PFSK-1 (cell line): ENCODE measurements at regions not wholly inside any gene's neighbourhood (a gene's known extent, or its start where the extent isn't known, plus 50 kb on each side); places are given as distances from the start of the nearest gene placed in this dataset.

Experiments
- FOXP2 ChIP-seq: optimal IDR thresholded peaks from 2 replicates; pipeline ENCODE3; 2011; ENCODE audit warnings: borderline replicate concordance, control low read depth, inconsistent platforms; ENCODE audit not compliant: insufficient read depth; ENCODE audit errors: extremely low read length, extremely low read depth
- POLR2AphosphoS5 ChIP-seq: IDR thresholded peaks from 2 replicates; pipeline ENCODE4 v1.6.1; 2012; ENCODE audit warnings: low read depth, mild to moderate bottlenecking, control low read depth, low read length, moderate library complexity
- SIN3A ChIP-seq: IDR thresholded peaks from 2 replicates; pipeline ENCODE4 v1.6.1; 2012; ENCODE audit warnings: mild to moderate bottlenecking, low read length, moderate library complexity, borderline replicate concordance; ENCODE audit not compliant: insufficient read depth
- TAF1 ChIP-seq: IDR thresholded peaks from 2 replicates; pipeline ENCODE4 v1.6.1; 2012; ENCODE audit warnings: low read length, control low read depth, borderline replicate concordance; ENCODE audit not compliant: insufficient read depth
- TF ChIP-seq, protein P1 (sequence below), 2 experiments: IDR thresholded peaks; 2 replicates each; pipeline versions ENCODE4 v1.6.1 to v1.8.0; 2011 to 2012; ENCODE audit warnings: low read depth in 2 of 2, low read length in 2 of 2, control low read depth in 1 of 2, inconsistent platforms in 1 of 2, mild to moderate bottlenecking in 1 of 2, moderate library complexity in 1 of 2; ENCODE audit not compliant: insufficient read depth in 1 of 2

DNA sequence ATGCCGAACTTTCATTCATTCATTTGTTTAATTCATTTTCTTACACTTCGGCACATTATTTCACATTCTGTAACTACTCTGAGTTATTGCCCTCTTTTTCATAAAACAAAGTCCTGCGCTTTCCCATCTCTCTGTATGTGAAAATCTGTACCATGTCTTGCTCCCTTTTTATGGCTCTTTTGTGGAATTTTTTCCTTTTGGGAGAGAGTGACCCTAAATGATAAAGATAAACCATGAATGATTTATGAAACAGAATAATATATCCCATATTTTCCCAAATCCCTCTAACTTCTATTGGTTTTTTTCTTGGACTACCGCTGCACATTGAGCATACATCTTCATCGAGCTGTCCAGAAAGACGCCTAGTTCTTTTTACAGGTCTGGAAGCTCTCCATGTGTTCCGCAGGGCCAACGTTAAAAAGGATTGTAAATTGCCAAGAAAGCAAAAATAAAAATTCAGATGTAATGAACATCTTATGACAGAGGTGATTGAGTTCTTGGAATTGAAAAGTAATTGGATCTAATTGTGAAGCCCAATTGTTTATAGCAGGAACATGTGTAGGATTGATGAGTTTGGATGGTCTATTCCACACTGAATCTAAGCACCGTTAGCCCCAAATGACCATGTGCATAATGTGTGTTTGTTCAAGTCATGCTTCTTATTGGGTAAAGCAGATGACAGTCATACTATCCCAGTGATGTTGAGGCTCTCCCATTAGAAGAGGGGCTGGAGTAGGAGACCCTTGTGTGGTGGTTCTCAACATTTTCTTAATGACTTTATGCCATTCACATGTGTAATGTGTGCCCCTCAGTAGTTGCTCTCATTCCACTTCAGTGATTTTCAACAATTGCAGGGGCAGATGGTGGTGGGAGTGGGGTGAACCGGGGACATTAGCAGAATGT lies 378.9 kb downstream of the DLEU7 start:
- TF ChIP-seq SIN3A (no peak), TAF1 (no peak), FOXP2 (no peak), POLR2AphosphoS5 (no peak)
- TF ChIP-seq, protein P1, sequence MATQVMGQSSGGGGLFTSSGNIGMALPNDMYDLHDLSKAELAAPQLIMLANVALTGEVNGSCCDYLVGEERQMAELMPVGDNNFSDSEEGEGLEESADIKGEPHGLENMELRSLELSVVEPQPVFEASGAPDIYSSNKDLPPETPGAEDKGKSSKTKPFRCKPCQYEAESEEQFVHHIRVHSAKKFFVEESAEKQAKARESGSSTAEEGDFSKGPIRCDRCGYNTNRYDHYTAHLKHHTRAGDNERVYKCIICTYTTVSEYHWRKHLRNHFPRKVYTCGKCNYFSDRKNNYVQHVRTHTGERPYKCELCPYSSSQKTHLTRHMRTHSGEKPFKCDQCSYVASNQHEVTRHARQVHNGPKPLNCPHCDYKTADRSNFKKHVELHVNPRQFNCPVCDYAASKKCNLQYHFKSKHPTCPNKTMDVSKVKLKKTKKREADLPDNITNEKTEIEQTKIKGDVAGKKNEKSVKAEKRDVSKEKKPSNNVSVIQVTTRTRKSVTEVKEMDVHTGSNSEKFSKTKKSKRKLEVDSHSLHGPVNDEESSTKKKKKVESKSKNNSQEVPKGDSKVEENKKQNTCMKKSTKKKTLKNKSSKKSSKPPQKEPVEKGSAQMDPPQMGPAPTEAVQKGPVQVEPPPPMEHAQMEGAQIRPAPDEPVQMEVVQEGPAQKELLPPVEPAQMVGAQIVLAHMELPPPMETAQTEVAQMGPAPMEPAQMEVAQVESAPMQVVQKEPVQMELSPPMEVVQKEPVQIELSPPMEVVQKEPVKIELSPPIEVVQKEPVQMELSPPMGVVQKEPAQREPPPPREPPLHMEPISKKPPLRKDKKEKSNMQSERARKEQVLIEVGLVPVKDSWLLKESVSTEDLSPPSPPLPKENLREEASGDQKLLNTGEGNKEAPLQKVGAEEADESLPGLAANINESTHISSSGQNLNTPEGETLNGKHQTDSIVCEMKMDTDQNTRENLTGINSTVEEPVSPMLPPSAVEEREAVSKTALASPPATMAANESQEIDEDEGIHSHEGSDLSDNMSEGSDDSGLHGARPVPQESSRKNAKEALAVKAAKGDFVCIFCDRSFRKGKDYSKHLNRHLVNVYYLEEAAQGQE (IDR thresholded peaks at IDR 0.05; ENCODE audit: insufficient read depth in 1 of 2, low read depth in 2 of 2, low read length in 2 of 2): no peak

DNA sequence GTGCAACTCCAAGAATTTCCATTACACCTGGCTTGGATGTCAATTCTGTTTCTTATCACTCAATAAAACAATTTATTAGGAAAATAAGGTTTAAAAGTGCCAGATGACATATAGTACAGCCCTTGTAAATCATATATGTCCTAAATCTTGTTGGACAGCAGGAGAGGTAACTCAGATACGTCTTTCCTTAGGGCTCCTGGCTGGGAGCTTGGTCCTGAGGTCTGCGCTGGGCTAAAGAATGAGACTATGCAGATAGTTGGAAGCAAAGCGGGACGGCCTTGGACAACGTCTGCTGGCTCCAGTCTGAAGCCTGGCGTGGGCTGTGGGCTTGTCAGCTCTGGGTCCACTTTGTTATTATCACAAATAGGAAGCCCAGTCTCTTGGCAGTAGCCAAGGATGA lies 377.0 kb downstream of the DLEU7 start:
- TF ChIP-seq POLR2AphosphoS5: no peak
- no peak for TF ChIP-seq FOXP2
- TF ChIP-seq SIN3A: no peak
- no peak for TF ChIP-seq TAF1
- TF ChIP-seq, protein P1 (IDR thresholded peaks at IDR 0.05; ENCODE audit: insufficient read depth in 1 of 2, low read depth in 2 of 2, low read length in 2 of 2): no peak

DNA sequence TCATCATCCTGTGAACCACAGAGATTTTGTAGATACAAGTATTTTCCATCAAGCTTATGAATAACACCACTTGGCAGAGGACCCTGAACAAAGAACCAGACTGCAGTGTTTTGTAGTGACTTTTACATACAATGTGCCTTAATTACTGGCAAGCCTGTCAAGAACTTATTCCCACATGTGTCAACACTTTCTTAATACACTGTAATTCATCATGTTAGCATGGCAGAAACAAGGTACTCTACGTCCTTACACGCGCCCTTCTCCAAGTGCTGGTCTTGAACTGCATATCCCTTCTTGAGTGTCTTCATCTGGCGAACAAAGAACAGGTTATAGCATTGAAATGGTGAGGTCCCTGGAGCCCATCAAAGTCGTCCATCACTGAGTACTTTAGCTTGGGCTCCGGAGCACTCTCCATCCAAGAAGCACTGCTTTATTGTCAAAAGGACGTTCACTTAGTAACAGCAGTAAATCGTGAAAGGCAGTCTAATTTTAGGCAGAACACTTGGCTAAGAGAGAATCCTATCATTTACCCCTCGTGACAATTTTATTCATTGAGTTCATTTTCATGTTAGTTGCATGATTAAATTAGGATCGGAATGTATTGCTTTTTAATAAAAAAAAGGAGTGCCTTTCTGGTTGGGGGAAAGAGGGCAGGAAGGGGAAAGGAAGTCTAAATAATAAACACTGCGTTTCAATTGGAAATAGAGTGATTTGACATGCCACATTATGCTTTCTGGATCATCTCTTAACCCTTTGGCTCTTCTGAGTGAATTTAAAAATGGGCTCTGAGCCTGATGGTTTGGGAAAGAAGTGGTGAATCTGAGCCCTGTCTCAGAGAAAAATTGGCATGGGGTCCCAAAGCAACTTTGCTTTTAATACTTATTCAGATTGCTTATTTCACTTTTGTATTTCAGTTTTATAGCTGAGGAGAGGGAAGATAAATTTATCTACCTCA lies 376.1 kb downstream of the DLEU7 start:
- no peak for TF ChIP-seq POLR2AphosphoS5
- no peak for TF ChIP-seq SIN3A
- TF ChIP-seq, protein P1 (IDR thresholded peaks at IDR 0.05; ENCODE audit: insufficient read depth in 1 of 2, low read depth in 2 of 2, low read length in 2 of 2): no peak
- no peak for TF ChIP-seq FOXP2
- no peak for TF ChIP-seq TAF1

DNA sequence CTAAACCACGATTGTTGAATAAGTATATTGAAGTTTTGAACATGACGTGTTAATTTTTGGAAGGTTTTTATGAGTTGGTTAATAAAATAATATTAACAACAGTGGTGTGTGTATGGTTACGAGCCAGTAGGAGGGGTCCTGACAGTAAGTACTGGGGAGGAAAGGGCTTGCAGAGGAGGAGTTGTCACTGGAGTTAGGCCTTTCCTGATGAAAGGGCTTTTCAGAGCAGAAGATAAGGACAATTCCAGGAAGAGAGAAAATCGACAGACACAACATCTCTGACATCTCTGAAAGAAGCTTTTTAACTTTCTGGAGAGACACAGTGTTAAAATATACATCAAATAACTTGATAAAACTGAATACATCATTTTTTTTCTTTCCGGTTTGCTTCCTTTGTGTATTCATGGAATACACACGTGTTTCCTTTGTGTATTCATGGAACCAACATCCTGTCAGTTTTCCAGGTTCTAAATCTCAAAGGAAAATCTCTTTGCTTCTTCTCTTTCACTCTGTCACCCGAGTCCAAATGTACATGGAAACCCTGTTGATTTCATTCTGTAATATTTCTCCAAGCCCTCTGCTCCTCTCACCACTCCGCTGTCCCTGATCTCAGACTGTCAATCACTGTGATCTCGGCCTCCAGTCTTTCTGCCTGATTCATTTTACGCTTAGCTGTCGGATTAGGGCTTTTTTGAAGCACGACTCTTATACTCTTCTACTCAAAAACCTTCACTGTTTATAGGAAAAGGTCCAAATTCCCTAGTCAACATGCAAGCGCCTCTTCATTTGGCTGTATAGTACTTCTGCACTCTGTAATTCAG lies 374.4 kb downstream of the DLEU7 start:
- no peak for TF ChIP-seq FOXP2

DNA sequence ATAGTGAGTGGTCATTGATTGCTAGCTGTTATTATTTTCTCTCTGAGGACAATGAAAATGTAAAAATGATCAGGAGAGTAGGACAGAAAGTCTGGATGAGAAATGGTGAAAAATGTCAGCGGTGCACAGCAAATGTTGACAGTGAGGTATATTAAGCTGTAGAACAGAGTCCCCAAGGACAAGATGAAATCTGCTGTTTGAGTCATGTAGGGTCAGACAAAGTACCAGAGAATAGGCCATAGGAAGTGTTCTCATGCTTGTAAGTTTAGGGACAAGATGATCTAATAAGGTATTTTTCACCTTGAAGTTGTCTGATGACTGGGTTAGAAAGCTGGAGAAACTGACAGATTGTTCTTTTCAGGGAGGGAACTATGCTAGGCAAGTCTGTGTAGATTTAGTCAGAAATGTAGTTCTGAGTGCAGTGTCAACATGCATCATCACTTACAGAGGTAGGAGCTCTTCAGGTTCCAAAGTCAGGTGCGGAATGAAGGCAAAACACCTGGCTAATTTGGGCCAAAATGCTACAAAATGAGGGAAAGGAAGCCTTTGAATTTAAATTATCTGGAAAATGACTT lies 369.3 kb downstream of the DLEU7 start:
- TF ChIP-seq, protein P1 (IDR thresholded peaks at IDR 0.05; ENCODE audit: insufficient read depth in 1 of 2, low read depth in 2 of 2, low read length in 2 of 2): no peak
- TF ChIP-seq POLR2AphosphoS5 (no peak), FOXP2 (no peak), SIN3A (no peak), TAF1 (no peak)
